GM19452 (cell line): ENCODE measurements at regions not wholly inside any gene's neighbourhood (a gene's known extent, or its start where the extent isn't known, plus 50 kb on each side); places are given as distances from the start of the nearest gene placed in this dataset.
"Not testable (repeated sequence)": the region's sequence is repeated elsewhere in the genome, so short reads cannot be mapped to it uniquely, and the experiment has no call there.

Source experiments
- ATAC-seq: cut with Tn5 transposase; IDR thresholded peaks from one replicate; pipeline ENCODE4 v1.9.1; 2021; ENCODE audit not compliant: unreplicated experiment

- ATAC-seq: peak; percentile 77
Observed at GRCh38 chr6:134822920-134823709, 126.8 kb downstream of the ALDH8A1 start.

DNA sequence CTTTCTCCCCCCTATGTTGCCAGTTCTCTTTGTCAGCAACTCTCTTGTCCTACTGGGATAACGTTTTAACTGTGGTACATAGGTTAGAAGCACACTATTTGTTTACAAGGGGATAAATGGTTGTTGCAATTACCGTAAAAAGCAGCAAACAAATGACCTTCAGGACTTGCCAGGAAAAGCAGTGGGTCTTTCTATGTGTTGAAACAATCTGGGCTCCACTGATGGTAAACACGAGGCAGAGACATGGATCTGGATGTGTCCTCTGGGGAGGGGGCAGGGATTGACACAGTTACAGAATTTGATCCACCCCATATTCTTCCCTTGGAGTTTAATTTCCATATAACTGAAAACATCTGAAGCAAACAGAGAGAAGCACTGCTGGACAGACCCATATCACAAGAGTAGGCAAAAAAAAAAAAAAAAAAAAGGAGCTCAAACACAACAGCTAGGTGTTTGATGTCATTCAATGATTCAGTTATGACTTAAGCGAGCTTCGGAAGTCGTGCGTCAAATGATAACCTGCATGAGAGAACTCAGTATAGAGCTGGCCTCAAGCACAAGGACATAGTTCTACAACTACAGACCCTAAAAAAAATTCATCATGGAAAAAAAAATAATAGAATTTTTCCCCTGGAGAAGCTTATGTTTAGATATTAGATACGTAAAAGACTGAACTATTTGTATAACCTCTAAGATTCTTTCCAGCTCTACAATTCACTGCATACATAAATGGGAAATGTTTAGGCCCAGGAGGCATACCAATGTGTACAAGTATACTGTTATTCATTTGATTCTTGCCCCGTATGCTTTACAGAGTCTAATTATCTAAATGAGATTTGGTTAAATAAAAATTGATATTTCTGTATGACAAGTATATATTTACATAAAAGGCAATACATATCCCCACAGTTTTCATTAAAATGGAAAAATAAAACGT, 127.7 kb downstream of the ALDH8A1 start:
- no peak for ATAC-seq

GRCh38 chr6:134821397-134821796, 128.5 kb downstream of the ALDH8A1 start:
- ATAC-seq: no peak

GRCh38 chr6:134819863-134820800, 129.8 kb downstream of the ALDH8A1 start:
- ATAC-seq: no peak

GRCh38 chr6:134819236-134819635, 130.7 kb downstream of the ALDH8A1 start:
- no peak for ATAC-seq

DNA sequence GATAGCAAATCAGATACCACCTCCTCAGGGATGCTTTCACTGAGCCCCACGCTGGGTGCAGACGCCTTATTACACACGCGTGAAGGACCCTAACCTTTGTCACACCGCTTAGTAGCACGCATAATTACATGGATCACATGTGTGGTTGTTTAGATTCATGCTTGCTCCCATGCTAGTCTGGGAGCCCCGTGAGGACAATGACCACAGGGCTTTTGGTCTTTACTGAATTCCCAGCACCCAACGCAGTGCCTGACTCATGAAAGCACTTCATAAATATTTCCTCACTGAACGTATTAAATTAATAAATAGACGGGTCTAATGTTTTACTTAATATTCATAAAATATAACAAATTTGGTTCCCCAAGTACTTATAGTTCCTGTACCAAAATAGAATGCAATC, 132.5 kb downstream of the ALDH8A1 start:
- no peak for ATAC-seq

GRCh38 chr6:134816780-134817179, 133.1 kb downstream of the ALDH8A1 start:
- no peak for ATAC-seq

- no peak for ATAC-seq
Observed at GRCh38 chr6:134816300-134816699, 133.6 kb downstream of the ALDH8A1 start.

DNA sequence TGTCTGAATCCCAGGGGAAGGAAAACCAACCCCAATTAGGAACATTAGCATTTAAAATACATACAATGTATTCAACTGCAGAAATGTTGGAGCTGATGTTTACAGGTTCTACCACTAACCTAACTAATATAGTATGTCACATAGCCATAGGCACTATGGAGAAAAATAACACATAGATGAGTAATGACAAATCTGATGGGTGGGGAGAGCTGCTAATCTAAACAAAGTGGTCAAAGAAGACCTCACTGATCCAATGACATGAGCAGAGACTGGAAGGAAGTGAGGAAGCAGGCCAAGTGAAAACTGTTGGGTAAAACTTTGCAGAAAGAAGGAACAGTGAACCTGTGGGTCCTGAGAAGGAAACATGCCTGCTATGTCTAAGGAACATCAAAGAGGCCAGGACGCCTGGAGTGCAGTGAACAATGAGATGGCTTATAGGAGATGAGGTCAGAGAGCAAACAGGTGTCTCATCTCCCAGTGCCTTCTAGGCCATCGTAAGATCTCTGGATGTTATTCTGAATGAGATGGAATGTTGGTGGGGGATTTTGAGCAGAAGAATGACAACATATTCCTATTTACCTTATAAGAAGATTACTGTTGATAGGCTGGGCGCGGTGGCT, 135.7 kb downstream of the ALDH8A1 start:
- no peak for ATAC-seq

DNA sequence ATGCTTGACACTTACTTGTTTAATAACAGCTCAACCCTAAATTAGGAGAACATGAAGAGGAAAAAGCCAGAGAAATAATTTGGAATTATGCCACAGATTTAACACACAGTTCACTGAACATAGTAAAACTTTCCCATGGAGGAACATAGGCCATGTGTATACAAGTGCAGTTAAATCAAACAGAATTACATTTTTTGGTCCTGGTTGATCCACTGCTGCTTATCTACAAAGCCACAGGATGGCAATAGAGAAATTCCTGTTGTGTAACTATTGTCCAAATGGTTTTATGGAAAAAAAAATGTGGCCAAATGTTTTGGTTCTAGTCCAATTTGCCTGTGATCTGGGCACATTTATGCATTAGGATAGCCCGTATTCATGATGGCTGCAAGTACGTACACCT, 136.8 kb downstream of the ALDH8A1 start:
- ATAC-seq: no peak

DNA sequence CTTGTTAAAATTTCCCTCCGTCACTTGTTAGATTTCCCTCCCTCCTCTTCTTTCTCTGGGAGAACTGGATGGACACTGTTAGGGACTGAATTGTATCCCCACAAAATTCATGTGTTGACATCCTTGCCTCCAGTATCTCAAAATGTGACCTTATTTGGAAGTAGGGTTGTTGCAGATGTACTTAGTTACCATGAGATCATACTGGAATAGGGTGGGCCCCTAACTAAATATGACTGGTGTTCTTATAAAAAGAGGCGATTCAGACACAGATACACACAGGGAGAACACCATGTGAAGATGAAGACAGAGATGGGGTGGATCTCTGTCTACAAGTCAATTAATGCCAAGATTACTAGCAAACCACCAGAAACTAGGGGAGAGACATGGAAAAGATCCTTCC, 139.5 kb downstream of the ALDH8A1 start:
- no peak for ATAC-seq

DNA sequence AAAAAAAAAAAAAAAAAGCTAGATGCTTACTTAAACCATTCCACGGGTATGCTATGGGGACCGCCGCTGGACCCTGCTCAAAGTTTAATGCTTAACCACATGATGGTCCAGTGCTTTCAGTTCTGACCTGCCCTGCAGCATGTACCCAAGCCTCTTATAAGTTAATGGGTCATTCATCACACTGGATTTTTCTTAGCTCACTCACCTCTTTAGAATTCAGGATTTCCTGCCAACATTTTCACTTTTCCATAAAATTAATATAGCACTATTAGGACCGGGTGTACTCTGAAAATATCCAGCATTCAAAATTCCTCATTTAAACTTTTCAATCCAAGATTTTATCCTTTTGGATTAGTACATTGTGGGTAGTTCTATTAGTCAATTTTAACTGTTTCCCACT, 140.8 kb downstream of the ALDH8A1 start:
- no peak for ATAC-seq

DNA sequence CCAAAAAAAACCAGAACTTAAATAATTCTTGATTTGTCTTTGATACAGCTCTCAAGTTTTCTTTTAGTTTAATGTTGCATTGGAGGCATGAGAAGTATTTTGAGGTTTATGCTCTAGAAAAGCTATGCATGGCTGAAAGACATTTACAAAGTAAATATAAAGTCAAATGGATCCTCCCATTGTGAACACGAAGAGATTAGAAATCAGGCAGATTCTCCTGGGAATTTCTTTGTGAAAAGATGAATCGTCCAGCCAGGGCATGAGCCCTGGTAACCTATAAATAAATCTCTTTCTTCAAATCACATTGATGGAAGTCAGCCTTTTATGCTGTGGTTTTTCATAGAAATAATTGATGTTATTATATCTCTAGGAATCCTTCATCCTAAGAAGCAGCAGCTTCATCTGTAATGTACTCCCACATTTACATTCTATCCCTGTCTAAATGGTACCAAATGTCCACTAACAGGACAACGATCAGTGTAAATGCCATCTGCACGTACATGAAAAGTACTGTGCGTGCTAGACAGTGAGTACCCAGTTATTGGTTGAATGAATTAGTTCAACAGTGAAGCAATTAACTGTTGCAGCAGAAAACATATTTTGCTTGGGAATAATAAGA, 143.6 kb downstream of the ALDH8A1 start:
- ATAC-seq: no peak

GRCh38 chr6:134805168-134805567, 144.7 kb downstream of the ALDH8A1 start:
- ATAC-seq: no peak

GRCh38 chr6:134804311-134804710, 145.6 kb downstream of the ALDH8A1 start:
- not testable (repeated sequence) for ATAC-seq

DNA sequence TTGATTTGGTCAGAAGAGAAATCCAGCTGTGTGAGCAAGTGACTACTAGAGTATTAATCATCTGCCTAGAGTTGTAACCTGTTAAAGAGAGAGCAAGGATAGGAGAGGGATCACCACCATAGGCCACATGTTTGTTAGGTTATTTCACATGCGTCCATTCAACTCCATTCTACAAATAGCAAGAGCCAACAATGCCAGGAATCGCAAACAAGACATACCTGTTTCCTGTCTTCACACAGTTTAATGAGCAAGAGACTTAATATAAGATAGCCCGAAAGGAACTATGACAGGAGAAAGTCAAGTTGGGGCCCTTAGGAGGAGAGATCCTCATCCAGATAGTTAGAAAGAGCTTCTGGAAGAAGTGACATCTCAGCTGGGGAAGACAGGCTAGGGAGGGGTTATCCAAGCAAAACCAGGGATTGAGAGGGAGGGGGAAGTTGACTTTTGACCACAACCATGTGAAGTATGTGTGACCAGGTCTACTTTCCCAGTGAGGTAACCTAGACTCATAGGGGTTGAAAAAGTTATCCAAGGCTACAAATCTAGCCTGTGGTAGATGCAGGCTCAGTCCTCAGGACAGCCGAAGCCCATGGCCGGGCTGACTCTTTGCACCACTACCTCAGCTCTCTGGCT, 147.4 kb downstream of the ALDH8A1 start:
- no peak for ATAC-seq

- no peak for ATAC-seq
Observed at GRCh38 chr6:134797400-134798113, 152.3 kb downstream of the ALDH8A1 start.

DNA sequence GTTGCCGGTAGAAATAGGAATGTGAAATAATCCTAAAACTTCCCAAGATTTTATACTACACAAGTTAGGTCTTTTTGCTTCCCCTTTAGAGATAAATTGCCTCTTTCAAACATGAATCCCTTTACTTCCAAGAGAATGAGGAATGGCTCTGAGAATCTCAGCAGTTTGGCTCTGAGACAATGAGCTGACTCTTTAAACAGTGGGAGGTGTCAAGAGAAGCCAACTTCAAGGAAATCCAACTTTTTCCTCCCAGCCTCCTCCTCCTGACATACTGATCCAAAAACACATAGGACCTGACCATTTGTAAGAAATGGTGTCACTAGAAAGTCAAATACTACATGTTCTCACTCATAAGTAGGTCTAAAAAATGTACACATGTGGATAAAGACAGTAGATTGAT, 154.2 kb downstream of the ALDH8A1 start:
- no peak for ATAC-seq

- no peak for ATAC-seq
Observed at GRCh38 chr6:134795001-134795400, 154.9 kb downstream of the ALDH8A1 start.
